ENCODE measurements at regions not wholly inside any gene's neighbourhood (a gene's known extent, or its start where the extent isn't known, plus 50 kb on each side); places are given as distances from the start of the nearest gene placed in this dataset.

- H3K4me1 ChIP-seq (ENCODE audit: control insufficient read depth in 2 of 2, insufficient read depth in 2 of 2, low read length in 2 of 2): peaks cover 0 to 6% of the 10 kb centered on the region in 2 donors
- 20% methylated on average over 1 of the region's 3 CpGs for WGBS (ENCODE audit: insufficient coverage)
- H3K9me3 Mint-ChIP-seq (ENCODE audit: insufficient read depth): no peaks in the 10 kb centered on the region
- H3K79me2 ChIP-seq (ENCODE audit: control insufficient read depth, insufficient read depth, low read length): no peaks in the 10 kb centered on the region
- H3K9me3 ChIP-seq (ENCODE audit: control extremely low read depth in 1 of 3, control insufficient read depth in 2 of 3, insufficient read depth in 1 of 3, low read length in 2 of 3): no peaks in the 10 kb centered on the region
- peaks cover 0 to 50% (median 15%) of the 10 kb centered on the region in 4 experiments for H3K27me3 ChIP-seq (replicated peaks in 1 of 4; ENCODE audit: control extremely low read depth in 1 of 4, control insufficient read depth in 3 of 4, insufficient read depth in 4 of 4, low read length in 3 of 4)
- no peak overlapping the region for H3K27ac ChIP-seq (ENCODE audit: low read length in 2 of 2)
- H3K4me3 ChIP-seq (ENCODE audit: control extremely low read depth in 1 of 5, extremely low read depth in 1 of 5, insufficient read depth in 1 of 5, low read depth in 2 of 5, low read length in 4 of 5): no peak overlapping the region
- no peaks in the 10 kb centered on the region for H3K36me3 ChIP-seq (replicated peaks in 1 of 2; ENCODE audit: control extremely low read depth in 1 of 2, control insufficient read depth in 1 of 2, extremely low read depth in 1 of 2, insufficient read depth in 2 of 2, low read length in 1 of 2)
- no peak overlapping the region for H2AFZ ChIP-seq (ENCODE audit: insufficient read depth, low read depth, low read length, poor library complexity, severe bottlenecking)
- peaks cover 71% of the 10 kb centered on the region for H3K27me3 Mint-ChIP-seq
- intact Hi-C loops (cut with micrococcal nuclease): no loop called here
- ChIA-PET CTCF (interaction anchor here (1.5 kb wide), 1 partner anchor 296 kb away, joined by 3 read pairs; no protein-coding TSS in a partner anchor), POLR2A (no interaction called here)
- ATAC-seq (ENCODE audit: low read depth): no peak
- no peaks in the 10 kb centered on the region for H4K20me1 ChIP-seq (ENCODE audit: control insufficient read depth, insufficient read depth, low read length, poor library complexity, severe bottlenecking)
- no peak overlapping the region for H3K27ac Mint-ChIP-seq
- TF ChIP-seq EZH2 (IDR thresholded peaks at IDR 0.05; ENCODE audit: borderline replicate concordance, insufficient read depth, low read depth, low read length, poor library complexity, severe bottlenecking) (no peak), CTCF (IDR thresholded peaks at IDR 0.05) (no peak)
- H3K4me2 ChIP-seq (replicated peaks; ENCODE audit: low read depth, low read length, poor library complexity, severe bottlenecking): no peak overlapping the region
- H3K4me1 Mint-ChIP-seq: no peaks in the 10 kb centered on the region
- no peak overlapping the region for H3K4me3 Mint-ChIP-seq
- no peak overlapping the region for H3K9ac ChIP-seq (ENCODE audit: low read length)
- DNase-seq: no peak
Measured at GRCh38 chr11:43555186-43555585, 125.4 kb upstream of the HSD17B12 start.

DNA sequence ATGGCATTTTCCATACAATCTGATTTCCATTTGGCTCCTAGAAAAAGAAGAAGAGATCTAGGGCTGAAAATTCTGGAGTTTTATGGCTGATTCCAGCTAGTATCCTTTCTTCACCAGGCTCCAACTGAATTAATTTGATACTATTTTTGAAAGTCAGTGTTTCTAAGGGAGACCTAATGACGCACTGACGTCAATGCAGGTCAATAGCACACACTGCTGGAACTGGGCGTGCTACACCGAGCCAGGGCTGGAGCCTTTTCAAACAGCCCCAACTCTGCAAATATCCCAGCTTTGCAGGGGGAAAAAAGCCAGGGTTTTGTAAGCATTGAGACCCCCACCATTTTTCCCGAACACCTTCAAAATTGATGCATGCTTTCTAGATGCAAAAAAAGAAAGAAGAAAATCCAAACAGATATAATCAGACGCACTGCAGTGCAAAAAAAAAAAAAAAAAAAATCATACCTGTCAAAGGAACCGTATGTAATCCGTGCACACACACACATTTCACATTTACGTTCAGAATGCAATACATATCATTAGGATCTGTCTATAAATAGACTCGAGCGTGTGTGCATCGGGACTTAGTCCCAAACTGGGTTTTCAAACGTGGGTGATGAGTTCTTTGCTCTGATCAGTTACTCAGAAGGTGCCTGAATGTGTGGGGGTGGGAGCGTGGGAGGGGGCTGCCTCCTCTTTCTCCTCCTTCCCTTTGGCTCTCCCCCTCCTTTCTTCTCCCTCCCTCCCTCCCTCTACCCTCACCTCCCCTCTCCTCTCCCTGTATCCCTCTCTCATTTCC is 124.5 kb upstream of the HSD17B12 start:
- Histone ChIP-seq H4K20me1 (ENCODE audit: control insufficient read depth, insufficient read depth, low read length, poor library complexity, severe bottlenecking) (no peaks in the 10 kb centered on the region), H3K27me3 (replicated peaks in 1 of 4; ENCODE audit: control extremely low read depth in 1 of 4, control insufficient read depth in 3 of 4, insufficient read depth in 4 of 4, low read length in 3 of 4) (peaks cover 0 to 53% (median 15%) of the 10 kb centered on the region in 4 experiments), H3K27ac (ENCODE audit: low read length in 2 of 2) (no peak overlapping the region), H3K4me3 (ENCODE audit: control extremely low read depth in 1 of 5, extremely low read depth in 1 of 5, insufficient read depth in 1 of 5, low read depth in 2 of 5, low read length in 4 of 5) (no peak overlapping the region), H2AFZ (ENCODE audit: insufficient read depth, low read depth, low read length, poor library complexity, severe bottlenecking) (no peak overlapping the region), H3K9ac (ENCODE audit: low read length) (no peak overlapping the region), H3K36me3 (replicated peaks in 1 of 2; ENCODE audit: control extremely low read depth in 1 of 2, control insufficient read depth in 1 of 2, extremely low read depth in 1 of 2, insufficient read depth in 2 of 2, low read length in 1 of 2) (no peaks in the 10 kb centered on the region), H3K4me2 (replicated peaks; ENCODE audit: low read depth, low read length, poor library complexity, severe bottlenecking) (no peak overlapping the region), H3K9me3 (ENCODE audit: control extremely low read depth in 1 of 3, control insufficient read depth in 2 of 3, insufficient read depth in 1 of 3, low read length in 2 of 3) (no peaks in the 10 kb centered on the region), H3K79me2 (ENCODE audit: control insufficient read depth, insufficient read depth, low read length) (no peaks in the 10 kb centered on the region), H3K4me1 (ENCODE audit: control insufficient read depth in 2 of 2, insufficient read depth in 2 of 2, low read length in 2 of 2) (peaks cover 0 to 6% of the 10 kb centered on the region in 2 donors)
- WGBS (ENCODE audit: insufficient coverage): no CpG with 5 or more reads among the region's 14 CpGs
- POLR2A ChIA-PET: no interaction called here
- no peaks in the 10 kb centered on the region for H3K4me1 Mint-ChIP-seq
- TF ChIP-seq EZH2 (IDR thresholded peaks at IDR 0.05; ENCODE audit: borderline replicate concordance, insufficient read depth, low read depth, low read length, poor library complexity, severe bottlenecking) (no peak), CTCF (IDR thresholded peaks at IDR 0.05) (no peak)
- H3K9me3 Mint-ChIP-seq (ENCODE audit: insufficient read depth): no peaks in the 10 kb centered on the region
- peaks cover 68% of the 10 kb centered on the region for H3K27me3 Mint-ChIP-seq
- DNase-seq: no peak
- intact Hi-C loops (cut with micrococcal nuclease): no loop called here
- no peak overlapping the region for H3K4me3 Mint-ChIP-seq
- CTCF ChIA-PET: interaction anchor here (1.5 kb wide), 1 partner anchor 295 kb away, joined by 3 read pairs; no protein-coding TSS in a partner anchor
- ATAC-seq (ENCODE audit: low read depth): no peak
- H3K27ac Mint-ChIP-seq: no peak overlapping the region

Measured in B cell (primary cell).